ENCODE measurements at regions not wholly inside any gene's neighbourhood (a gene's known extent, or its start where the extent isn't known, plus 50 kb on each side); places are given as distances from the start of the nearest gene placed in this dataset.
A peak's percentile ranks its signal among the peaks of the same experiment; 100 is the strongest.
"Not testable (repeated sequence)": the region's sequence is repeated elsewhere in the genome, so short reads cannot be mapped to it uniquely, and the experiment has no call there.

DNA sequence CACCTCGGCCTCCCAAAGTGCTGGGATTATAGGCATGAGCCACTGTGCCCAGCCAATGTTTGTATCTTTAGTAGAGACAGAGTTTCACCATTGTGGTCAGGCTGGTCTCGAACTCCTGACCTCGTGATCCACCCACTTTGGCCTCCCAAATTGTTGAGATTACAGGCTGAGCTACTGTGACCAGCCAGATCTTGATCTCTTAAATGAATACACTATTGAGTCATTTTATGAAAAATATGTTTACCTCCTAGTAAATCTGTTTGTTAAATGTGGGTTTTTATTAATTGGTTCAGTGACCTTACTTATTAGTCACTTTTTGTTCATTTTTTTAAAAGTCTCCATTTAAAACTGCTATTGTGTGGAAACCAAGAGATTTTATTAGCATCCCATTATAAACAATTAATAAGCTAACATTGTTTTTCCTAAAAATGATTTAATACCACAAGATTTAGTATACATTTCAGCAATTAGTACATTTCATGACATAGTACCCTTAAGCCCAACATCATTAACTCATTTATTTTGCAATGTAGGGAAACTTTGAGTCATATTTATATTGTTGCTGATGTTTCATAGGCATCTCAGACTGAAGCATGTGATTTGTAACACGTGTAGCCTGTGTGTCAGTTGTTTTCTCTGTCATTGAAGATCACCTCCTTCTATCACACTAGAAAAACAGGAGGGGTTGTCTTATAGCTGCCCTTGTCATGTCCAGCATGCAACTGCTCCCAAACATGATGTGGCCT lies 261.2 kb downstream of the TAF11L14 start:
- no peak for DNase-seq

DNA sequence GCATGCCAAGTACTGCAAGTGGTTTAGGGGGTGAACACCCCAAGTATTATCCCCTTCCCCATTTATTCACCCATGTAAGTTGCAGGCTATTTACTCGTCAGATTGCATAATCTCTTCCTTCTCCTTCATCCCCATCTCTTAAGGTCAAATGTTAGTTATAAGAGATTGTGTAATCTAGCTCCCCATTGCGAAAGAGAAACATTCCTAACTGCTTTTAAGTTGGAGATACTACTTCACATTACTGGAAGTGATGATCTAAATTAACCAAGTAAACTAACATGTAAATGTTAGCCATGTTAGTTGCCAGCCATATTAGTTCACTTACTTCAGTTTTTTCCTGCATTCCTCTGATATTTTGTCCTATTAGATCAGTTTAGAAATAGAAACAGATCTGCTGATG lies 262.3 kb downstream of the TAF11L14 start:
- DNase-seq: no peak

DNA sequence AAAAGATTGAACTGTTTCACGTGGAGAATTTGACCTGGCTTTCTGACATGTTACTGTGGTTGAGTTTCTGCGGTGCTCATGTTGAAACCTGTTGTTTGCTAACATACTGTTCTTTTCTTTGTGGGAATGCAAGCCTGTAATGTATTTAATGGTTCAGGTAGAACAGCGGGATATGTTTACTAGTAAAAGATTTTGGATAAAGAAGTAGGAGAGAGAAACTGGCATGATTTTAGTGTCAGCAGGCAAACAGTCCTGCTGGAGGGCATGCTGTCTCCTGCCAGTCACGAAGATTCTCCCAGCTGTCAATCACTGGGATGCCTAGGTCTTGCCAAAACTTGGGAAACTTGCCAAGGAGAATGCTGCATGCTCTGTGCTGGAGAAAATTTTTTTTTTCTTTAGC lies 263.5 kb downstream of the TAF11L14 start:
- DNase-seq: peak; percentile 14

DNA sequence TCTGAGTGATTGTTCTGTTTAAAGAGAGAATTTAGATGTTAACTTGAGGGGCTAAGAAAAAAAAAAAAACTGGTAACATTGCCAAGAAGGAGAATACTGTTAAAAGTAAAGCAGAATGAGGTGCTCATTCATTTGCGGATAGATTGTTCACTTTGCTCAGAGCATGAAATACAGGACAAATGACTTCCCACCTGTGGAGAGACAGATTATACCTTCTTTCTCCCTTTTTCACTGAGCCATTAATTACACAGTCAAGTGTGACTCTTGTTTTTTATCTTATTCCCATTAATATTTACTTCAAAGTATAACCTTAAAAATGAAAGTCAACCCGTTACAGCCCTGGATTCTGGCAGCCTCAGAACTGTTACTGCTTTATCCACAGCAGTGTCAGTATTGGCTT lies 264.5 kb downstream of the TAF11L14 start:
- DNase-seq: no peak

DNA sequence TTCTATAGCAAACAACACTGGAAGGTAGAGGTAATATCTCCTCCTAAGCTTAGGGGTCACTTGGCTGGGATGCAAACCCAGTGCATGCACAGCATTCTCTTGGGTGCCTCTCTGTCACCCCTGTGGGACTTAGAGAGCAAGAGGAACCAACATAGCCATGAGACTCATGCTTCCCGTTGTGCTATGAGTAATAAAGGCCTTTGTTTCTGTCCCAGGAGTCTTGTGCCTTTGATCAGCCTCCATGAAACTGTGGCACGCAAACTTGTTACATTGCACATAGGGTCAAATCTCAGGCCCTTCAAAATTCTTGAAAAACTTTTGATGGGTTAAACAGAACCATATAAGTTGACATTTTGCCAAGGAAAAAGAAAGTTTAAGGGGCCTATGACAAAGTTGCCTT lies 272.8 kb downstream of the TAF11L14 start:
- DNase-seq: no peak

DNA sequence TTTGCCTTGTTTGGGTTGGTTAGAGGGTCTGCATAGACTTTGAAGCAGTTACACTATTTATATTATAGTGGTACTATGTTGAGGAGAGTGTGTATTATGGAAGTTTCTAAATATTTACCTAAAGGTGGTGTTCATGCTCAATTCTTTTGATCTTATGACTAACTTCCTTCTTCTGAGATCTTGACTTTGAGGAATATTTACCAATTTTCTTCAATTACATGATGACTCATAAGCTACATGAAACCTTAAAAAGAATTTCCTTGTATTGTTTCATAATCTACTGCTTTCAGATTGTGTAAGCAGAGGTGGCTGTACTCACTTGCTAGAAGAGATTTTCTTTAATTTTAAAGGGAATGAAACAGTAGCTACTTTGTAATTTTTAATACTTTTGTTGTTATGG lies 276.1 kb downstream of the TAF11L14 start:
- no peak for DNase-seq

DNA sequence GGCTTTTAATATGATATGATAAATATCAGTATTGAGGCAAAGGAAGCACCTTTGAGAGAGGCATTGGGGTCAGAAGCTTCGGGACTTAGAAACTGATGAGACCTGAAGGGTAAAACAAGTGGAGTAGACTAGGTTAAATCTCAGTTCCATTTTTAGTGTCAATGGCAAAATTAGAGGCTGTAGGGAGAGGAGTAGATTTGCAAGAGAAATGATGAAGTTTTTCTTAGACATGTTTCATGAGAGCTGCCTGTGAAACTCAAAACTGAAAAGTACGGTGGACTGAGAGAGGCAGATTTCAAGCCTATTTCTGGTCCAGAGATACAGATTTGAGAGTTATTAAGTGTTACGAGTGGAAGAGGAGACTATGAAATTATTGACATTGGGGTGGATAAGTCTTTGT lies 278.5 kb downstream of the TAF11L14 start:
- no peak for DNase-seq

DNA sequence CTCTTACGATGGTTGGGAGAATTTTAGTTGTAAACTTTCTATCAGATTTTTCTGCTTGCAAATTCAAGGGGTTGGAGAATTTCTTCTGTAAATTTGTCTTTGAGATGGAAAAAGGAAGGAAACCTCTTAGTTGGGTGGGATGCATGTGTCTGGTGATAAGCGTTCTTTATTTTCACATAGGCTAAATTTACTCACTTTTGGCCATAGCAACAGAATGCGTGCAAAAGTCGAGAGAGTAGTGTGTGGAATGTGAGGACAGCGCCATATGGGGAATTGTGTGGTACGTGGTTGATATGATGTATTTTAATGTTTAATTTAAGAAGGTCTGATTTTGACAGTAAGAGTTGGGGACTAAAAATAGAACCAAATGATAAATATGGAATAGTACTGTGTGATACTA lies 282.2 kb downstream of the TAF11L14 start:
- no peak for DNase-seq

DNA sequence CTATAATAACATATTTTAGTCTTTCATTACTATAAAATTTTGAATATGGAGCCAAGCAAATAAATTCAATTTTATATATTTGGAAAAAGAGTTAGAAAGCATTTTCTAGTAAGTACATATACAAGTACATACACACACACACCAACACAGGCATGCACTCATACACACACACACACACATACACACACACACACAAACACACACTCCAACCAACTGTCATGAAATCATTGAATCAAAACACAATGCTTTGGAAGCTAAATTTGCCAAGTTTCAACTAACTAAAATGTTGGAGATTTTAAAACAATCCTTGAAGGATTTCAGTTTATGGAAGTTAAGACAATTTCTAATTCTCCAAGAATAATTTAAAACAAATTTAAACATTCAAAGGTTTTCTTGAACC lies 283.2 kb downstream of the TAF11L14 start:
- no peak for DNase-seq

DNA sequence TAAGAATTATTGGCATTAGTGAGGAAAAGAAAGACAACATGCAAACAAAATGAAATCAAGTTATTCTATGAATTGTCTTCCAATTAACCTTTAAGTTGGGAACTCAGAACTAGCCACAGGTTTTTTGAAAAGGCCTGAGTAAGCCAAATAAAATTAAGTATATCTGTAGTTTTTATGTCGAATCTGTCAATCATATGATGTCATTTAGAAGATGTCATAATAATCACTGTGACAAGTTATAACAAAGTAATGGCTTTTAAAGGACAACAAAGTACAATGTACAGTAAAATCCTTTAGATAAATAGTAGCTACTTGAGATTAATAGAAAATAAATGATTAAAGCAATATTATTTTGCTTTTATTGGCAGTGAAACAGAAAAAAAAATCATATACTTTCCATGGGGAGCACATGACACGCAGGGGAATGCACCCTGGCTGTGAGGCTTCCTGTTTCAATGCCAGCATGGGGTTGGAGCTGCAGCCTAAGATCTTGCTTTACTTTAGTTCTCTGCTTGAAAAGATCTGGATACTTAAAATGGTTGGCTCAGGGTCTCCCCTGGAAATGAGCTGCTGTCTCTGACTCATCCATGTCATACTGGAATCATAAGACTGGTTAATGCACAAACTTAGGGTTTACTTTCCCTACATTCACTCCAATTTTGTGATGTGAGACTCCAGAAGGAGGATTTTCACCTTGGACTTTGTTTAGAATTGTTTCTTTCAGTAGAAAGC lies 284.3 kb downstream of the TAF11L14 start:
- DNase-seq: no peak

DNA sequence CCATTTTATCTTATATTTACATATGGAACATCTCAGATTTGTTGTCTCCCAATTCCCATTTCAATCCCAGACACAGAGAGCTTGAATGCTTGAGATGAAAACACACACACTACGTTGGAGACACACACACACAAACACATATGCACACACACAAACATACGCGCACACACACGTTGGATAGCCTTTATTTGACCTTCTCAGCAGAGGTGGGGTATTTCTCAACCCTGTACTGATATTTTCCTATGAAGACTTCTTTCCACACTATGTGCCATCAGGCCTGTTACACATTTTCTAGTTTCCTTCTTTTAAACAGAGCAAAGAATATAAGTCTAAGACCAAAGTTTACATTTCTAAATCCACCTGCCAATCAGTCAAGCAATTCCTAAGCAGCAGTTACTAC lies 291.0 kb downstream of the TAF11L14 start:
- no peak for DNase-seq

DNA sequence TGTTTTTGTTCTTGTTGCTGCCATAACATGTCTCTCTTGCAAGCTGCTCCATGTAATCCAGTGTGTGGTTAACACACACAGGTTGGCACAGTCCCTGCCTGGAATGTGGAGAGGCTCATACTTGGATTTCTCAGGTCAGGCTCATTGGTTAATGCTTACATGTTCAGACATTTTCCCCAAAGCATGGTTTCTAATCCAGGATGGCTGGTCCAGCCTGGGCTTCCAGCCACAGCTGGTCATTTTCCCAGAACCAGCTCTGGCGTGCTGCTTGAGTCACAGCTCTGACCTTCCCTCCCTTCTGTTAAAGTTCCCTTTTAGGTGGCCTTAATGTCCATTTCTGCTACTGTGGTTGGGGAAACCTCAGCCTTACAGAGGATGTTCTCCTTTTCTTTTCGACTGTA lies 294.3 kb downstream of the TAF11L14 start:
- DNase-seq: peak; percentile 21

DNA sequence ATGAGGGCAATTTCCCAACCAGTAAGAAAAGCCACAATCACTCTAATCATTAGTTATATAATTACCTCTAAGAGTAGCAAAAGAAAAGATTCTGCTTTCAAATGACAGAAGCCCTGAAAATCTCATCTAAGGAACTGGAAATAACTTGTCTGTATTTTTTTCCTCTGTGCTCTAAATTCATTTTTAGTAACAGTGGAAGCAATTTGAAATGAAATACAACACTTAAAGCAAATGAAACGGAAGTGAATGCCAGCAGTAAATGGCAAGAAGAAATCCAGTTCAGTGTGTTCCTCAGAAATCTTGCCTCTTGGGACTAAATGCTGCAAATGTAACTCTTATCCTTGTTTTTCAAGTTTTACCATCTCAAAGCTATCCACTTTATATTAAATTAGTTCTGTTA lies 294.9 kb downstream of the TAF11L14 start:
- no peak for DNase-seq

DNA sequence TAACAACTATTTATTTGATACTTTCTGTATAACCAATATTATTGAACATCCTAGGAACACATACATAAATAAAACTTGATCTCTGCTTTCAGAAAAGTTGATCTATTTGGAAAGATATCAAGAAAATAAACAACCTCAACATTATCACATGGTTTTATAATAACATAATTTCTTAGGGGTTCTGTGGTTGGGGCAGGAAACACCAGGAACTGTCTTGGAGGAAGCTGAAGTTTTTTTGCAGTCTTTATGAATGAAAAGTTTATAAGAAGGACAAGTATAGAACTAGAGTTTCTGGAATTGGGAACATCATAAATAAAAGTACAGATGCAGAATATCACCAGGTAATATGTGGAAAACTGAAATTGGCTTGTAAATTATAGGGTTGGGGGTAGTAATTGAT lies 296.1 kb downstream of the TAF11L14 start:
- DNase-seq: no peak

DNA sequence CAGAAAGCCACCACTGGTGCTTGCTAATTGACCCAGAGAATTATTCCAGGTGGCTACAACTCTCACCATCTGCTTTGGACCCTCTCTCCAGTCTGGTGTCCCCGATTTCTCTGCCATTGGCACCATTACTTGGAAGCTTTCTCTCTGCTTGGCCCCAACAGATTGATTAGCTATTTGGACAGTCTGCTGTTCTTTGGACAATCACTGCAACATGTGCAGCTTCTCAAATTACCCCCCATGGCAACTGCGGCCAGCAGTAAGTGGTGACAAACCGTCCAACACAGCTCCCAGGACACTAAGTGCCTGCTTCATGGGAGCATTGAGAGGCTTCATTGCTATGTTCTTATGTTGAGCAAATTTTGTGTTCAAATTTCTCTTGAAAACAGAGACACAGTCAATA lies 309.8 kb downstream of the TAF11L14 start:
- DNase-seq: no peak

DNA sequence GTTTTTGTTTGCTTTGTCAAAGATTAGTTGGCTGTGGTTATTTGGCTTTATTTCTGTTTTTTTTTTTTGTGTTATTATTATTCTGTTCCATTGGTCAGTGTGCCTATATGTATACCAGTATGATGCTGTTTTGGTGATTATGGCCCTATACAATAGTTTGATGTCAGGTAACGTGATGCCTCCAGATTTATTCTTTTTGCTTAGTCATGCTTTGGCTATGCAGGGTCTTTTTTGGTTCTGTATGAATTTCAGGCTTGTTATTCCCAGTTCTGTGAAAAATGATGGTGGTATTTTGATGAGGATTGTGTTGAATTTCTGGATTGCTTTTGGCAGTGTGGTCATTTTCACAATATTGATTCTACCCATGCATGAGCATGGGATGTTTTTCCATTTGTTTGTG lies 312.8 kb downstream of the TAF11L14 start:
- no peak for DNase-seq

DNA sequence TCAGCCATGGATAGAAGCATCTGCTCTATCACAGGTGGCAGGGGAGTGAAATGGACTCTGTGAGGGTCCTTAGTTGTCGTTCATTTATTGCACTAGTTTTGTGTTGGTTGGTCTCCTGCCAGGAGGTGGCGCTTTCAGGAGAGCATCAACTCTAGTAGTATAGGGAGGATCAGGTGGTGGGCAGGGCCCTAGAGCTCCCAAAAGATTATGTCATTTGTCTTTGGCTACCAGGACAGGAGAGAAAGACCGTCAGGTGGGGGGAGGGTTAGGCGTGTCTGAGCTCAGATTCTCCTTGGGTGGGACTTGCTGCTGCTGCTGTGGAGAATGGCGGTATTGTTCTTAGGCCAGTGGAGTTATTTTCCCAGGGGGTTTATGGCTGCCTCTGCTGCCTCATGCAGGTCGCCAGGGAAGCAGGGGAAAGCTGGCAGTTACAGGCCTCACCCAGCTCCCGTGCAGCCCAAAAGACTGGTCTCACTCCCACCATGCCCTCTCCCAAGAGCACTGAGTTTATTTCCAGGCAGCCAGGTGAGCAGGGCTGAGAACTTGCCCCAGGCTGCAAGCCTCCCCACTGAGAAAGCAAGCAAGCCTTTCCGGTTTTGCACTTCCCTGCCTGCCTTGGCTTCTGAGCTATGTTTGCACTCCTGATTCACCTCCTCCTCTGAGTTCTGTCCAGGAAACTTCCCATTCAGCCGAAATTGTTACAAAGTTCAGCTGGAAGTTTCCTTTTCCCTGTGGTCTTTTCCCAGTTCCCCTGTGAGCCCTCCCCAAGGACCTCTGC lies 317.3 kb downstream of the TAF11L14 start:
- DNase-seq: no peak

DNA sequence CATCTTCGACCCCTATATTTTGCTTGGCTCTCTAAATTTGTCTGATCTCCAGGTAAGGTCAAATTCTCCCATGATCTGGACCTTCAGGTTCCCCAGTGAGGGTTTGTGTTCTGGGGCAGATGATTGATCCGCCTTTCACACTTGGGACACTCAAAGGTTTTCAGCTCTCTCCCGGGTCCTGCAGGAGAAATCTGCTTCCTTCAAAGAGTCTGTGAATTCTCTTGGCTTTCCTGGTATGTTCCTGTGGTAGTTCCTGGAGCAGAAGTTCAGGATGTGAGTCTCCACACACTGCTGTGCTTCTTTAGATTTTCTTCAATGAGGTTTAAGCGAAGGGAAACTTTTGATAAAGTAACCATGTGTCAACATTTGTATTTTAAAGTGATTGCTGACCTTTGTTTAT lies 318.0 kb downstream of the TAF11L14 start:
- DNase-seq: no peak

DNA sequence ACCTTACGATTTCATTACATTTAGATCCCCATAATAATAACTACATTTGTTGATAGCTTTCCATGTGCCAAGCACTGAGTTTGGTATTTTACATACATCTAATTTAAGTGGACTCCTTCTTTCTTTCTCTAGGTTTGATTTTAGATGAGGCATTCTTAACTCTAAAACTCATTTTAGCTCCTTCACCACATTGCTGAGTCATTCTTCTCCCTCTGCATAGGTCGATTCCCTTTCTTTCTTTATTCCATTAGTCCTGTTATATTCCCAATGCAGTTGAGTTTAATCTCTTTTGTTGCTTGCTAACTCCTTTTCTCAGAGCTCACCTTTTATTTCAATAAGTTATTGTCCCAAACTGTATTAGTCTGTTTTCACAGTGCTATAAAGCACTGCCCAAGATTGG lies 329.8 kb downstream of the TAF11L14 start:
- DNase-seq: no peak

DNA sequence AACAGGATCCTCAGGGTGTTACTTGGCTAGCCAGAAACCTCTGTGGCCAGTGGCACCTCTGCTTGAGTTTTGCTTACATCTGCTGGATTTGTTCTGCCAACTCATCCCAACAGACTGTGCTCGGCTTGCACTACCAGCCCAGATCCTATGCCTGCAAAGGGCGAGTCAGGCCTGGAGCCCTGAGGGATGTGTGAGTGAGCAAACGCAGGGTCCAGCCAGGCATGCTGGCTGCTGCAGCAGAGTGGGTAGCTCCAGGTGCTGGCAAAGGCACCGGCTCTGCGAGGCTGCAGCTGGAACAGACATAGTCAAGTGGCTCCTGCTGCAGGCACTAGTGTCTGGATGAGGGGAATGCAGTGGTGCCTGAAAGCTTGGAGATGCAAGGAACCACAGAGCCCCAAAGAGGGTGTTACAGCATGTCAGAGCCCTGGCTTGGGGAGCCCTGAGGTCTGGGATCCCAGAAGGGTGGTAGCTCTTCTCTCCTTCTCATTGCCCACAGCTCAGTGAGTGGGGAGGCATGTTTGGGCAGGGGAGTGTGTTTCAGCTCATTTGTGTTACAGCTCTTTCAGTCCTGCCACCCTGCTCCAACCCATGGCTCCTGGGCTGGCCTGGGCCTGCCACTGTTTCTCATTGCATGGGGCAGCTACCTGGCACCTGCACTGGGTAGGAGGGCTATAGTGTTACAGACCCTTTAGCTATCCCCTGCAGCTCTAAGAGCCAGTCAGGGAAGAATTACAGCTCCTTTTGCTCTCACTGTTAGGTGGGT lies 332.6 kb downstream of the TAF11L14 start:
- no peak for DNase-seq

DNA sequence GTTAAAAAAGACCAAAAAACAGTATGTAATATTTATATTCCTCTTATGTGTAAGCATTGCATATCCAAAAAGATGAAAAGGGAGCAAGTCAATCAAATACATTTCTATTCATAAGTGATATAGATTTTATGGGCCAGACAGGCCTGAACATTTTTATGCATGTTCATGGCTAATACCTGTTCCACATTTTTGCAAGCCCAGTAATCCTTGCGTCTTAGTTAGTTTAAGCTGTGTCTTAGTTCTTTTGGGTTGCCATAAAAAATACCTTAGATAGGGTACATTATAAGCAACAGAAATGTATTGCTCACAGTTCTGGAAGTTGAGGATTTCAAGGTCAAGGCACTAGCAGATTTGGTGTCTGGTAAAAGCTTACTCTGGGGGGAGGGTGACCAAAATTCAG lies 342.1 kb downstream of the TAF11L14 start:
- DNase-seq: no peak

DNA sequence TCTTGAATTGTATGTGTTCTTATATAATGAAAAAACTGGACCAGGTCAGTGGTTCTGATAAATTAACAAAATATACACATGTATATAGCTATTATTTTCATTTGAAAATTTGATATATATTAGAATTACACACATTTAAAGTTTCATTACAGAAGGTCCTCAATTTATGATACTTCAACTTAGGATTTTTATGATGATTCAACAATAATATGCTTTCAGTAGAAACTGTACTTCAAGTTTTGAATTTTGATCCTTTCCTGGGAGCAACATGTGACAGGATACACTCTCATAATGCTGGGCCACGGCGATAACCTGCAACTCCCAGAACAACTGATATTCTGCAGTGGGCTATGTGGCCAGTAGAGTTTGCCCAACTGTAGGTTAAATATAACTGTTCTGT lies 344.7 kb downstream of the TAF11L14 start:
- no peak for DNase-seq

DNA sequence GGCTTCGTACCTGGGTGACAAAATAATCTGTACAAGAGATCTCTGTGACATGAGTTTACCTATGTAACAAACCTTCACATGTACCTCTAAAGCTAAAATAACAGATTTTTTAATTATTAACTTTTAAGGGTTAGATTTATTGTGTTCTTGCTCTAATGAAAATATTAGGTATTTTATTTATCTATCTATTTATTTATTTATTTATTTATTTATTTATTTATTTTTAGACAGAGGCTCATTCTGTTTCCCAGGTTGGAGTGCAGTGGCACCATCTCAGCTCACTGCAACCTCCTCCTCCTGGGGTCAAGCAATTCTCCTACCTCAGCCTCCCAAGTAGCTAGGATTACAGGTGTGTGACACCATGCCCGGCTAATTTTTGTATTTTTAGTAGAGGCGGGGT lies 348.4 kb downstream of the TAF11L14 start:
- DNase-seq: not testable (repeated sequence)

Measured in retina (tissue), 1 donor.